ENCODE measurements at regions not wholly inside any gene's neighbourhood (a gene's known extent, or its start where the extent isn't known, plus 50 kb on each side); places are given as distances from the start of the nearest gene placed in this dataset.

GRCh38 chr21:20856926-20857325, 141.3 kb upstream of the NCAM2 start:
- no peak for DNase-seq (ENCODE audit: low read depth)
- no peak for TF ChIP-seq CTCF (IDR thresholded peaks at IDR 0.05; ENCODE audit: insufficient read depth, low read length, poor library complexity, severe bottlenecking)
- H3K4me3 ChIP-seq (ENCODE audit: low read depth, low read length): no peak overlapping the region
- H3K27me3 ChIP-seq (ENCODE audit: control insufficient read depth, insufficient read depth, low read length): no peaks in the 10 kb centered on the region
- H3K36me3 ChIP-seq (ENCODE audit: control insufficient read depth, insufficient read depth, low read length): no peaks in the 10 kb centered on the region

GRCh38 chr21:20874202-20874601, 124.0 kb upstream of the NCAM2 start:
- H3K27me3 ChIP-seq (ENCODE audit: control insufficient read depth, insufficient read depth, low read length): no peaks in the 10 kb centered on the region
- no peak overlapping the region for H3K4me3 ChIP-seq (ENCODE audit: low read depth, low read length)
- no peaks in the 10 kb centered on the region for H3K36me3 ChIP-seq (ENCODE audit: control insufficient read depth, insufficient read depth, low read length)
- TF ChIP-seq CTCF (IDR thresholded peaks at IDR 0.05; ENCODE audit: insufficient read depth, low read length, poor library complexity, severe bottlenecking): no peak
- no peak for DNase-seq (ENCODE audit: low read depth)

GRCh38 chr21:20875742-20876141, 122.5 kb upstream of the NCAM2 start:
- Histone ChIP-seq H3K27me3 (ENCODE audit: control insufficient read depth, insufficient read depth, low read length) (no peaks in the 10 kb centered on the region), H3K4me3 (ENCODE audit: low read depth, low read length) (no peak overlapping the region), H3K36me3 (ENCODE audit: control insufficient read depth, insufficient read depth, low read length) (no peaks in the 10 kb centered on the region)
- peak; percentile 16 for TF ChIP-seq CTCF (IDR thresholded peaks at IDR 0.05; ENCODE audit: insufficient read depth, low read length, poor library complexity, severe bottlenecking)
- DNase-seq (ENCODE audit: low read depth): no peak

GRCh38 chr21:20877976-20878375, 120.2 kb upstream of the NCAM2 start:
- Histone ChIP-seq H3K36me3 (ENCODE audit: control insufficient read depth, insufficient read depth, low read length) (no peaks in the 10 kb centered on the region), H3K27me3 (ENCODE audit: control insufficient read depth, insufficient read depth, low read length) (no peaks in the 10 kb centered on the region), H3K4me3 (ENCODE audit: low read depth, low read length) (no peak overlapping the region)
- no peak for TF ChIP-seq CTCF (IDR thresholded peaks at IDR 0.05; ENCODE audit: insufficient read depth, low read length, poor library complexity, severe bottlenecking)
- no peak for DNase-seq (ENCODE audit: low read depth)

- DNase-seq (ENCODE audit: low read depth): no peak
- H3K36me3 ChIP-seq (ENCODE audit: control insufficient read depth, insufficient read depth, low read length): no peaks in the 10 kb centered on the region
- TF ChIP-seq CTCF (IDR thresholded peaks at IDR 0.05; ENCODE audit: insufficient read depth, low read length, poor library complexity, severe bottlenecking): peak; percentile 59
- H3K27me3 ChIP-seq (ENCODE audit: control insufficient read depth, insufficient read depth, low read length): no peaks in the 10 kb centered on the region
- H3K4me3 ChIP-seq (ENCODE audit: low read depth, low read length): no peak overlapping the region
Observed at GRCh38 chr21:20882462-20883407, 115.5 kb upstream of the NCAM2 start.

GRCh38 chr21:20883408-20883800, 114.8 kb upstream of the NCAM2 start:
- DNase-seq (ENCODE audit: low read depth): no peak
- no peak for TF ChIP-seq CTCF (IDR thresholded peaks at IDR 0.05; ENCODE audit: insufficient read depth, low read length, poor library complexity, severe bottlenecking)
- Histone ChIP-seq H3K4me3 (ENCODE audit: low read depth, low read length) (no peak overlapping the region), H3K36me3 (ENCODE audit: control insufficient read depth, insufficient read depth, low read length) (no peaks in the 10 kb centered on the region), H3K27me3 (ENCODE audit: control insufficient read depth, insufficient read depth, low read length) (no peaks in the 10 kb centered on the region)
